Nephron progenitor cell (in vitro differentiated cells): ENCODE measurements at regions not wholly inside any gene's neighbourhood (a gene's known extent, or its start where the extent isn't known, plus 50 kb on each side); places are given as distances from the start of the nearest gene placed in this dataset.
"Not testable (repeated sequence)": the region's sequence is repeated elsewhere in the genome, so short reads cannot be mapped to it uniquely, and the experiment has no call there.

Source experiments
- DNase-seq: peaks from one replicate; pipeline ENCODE4 v3.0.0; 2021
- H3K27ac Mint-ChIP-seq: 2 replicates; pipeline ENCODE4 v1.8.0; 2021; ENCODE audit warnings: mild to moderate bottlenecking, moderate library complexity, mixed read lengths
- H3K27me3 Mint-ChIP-seq: 2 replicates; pipeline ENCODE4 v1.8.0; 2021; ENCODE audit warnings: mild to moderate bottlenecking, low read depth, mixed read lengths; ENCODE audit not compliant: poor library complexity
- H3K36me3 Mint-ChIP-seq: 2 replicates; pipeline ENCODE4 v1.8.0; 2021; ENCODE audit warnings: low read depth, mixed read lengths
- H3K4me1 Mint-ChIP-seq: 2 replicates; pipeline ENCODE4 v1.8.0; 2021; ENCODE audit warnings: mixed read lengths
- H3K4me3 Mint-ChIP-seq: 2 replicates; pipeline ENCODE4 v1.8.0; 2021; ENCODE audit warnings: mild to moderate bottlenecking, moderate library complexity, mixed read lengths
- H3K9me3 Mint-ChIP-seq: 2 replicates; pipeline ENCODE4 v1.8.0; 2021; ENCODE audit warnings: mild to moderate bottlenecking, moderate library complexity, mixed read lengths
- TF ChIP-seq, protein P1 (sequence below): fragments of 200-600 bp; sonication (generic); IDR thresholded peaks from 2 replicates; pipeline ENCODE4 v1.5.0; 2021; ENCODE audit warnings: antibody characterized with exemption

DNA sequence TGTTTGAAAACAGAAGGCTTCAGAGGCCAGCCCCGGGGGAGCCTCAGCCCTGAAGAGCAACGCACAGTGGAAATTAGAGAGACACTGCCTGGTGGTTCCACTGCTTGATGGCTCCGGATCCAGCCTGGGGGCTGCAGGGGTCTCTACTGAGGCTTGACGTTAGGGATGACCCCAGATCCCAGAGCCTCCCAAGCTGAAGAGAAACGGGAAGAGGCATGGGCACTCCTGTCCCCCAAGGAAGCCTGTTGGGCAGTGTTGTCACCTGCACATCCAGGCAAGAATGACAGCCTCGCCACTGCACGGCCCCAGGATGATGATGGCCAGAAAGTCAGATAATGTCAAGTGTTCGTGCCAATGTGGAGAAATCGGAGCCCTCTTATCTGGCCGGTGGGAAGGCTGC lies 56.8 kb upstream of the FGF3 start:
- peaks cover 5% of the 10 kb centered on the region for H3K27me3 Mint-ChIP-seq
- no peak overlapping the region for H3K27ac Mint-ChIP-seq
- TF ChIP-seq, protein P1, sequence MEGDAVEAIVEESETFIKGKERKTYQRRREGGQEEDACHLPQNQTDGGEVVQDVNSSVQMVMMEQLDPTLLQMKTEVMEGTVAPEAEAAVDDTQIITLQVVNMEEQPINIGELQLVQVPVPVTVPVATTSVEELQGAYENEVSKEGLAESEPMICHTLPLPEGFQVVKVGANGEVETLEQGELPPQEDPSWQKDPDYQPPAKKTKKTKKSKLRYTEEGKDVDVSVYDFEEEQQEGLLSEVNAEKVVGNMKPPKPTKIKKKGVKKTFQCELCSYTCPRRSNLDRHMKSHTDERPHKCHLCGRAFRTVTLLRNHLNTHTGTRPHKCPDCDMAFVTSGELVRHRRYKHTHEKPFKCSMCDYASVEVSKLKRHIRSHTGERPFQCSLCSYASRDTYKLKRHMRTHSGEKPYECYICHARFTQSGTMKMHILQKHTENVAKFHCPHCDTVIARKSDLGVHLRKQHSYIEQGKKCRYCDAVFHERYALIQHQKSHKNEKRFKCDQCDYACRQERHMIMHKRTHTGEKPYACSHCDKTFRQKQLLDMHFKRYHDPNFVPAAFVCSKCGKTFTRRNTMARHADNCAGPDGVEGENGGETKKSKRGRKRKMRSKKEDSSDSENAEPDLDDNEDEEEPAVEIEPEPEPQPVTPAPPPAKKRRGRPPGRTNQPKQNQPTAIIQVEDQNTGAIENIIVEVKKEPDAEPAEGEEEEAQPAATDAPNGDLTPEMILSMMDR = no peak
- H3K4me3 Mint-ChIP-seq = no peak overlapping the region
- DNase-seq = no peak
- peaks cover 38% of the 10 kb centered on the region for H3K4me1 Mint-ChIP-seq
- H3K36me3 Mint-ChIP-seq = no peaks in the 10 kb centered on the region
- H3K9me3 Mint-ChIP-seq = peaks cover 6% of the 10 kb centered on the region

- no peak overlapping the region for H3K27ac Mint-ChIP-seq
- peaks cover 35% of the 10 kb centered on the region for H3K4me1 Mint-ChIP-seq
- DNase-seq = no peak
- no peaks in the 10 kb centered on the region for H3K36me3 Mint-ChIP-seq
- H3K4me3 Mint-ChIP-seq = no peak overlapping the region
- peaks cover 6% of the 10 kb centered on the region for H3K9me3 Mint-ChIP-seq
- H3K27me3 Mint-ChIP-seq = no peaks in the 10 kb centered on the region
- TF ChIP-seq, protein P1 = no peak
Measured at GRCh38 chr11:69877235-69877634, 58.0 kb upstream of the FGF3 start.

- not testable (repeated sequence) for H3K27ac Mint-ChIP-seq, H3K9me3 Mint-ChIP-seq, H3K4me3 Mint-ChIP-seq, H3K36me3 Mint-ChIP-seq, DNase-seq, H3K27me3 Mint-ChIP-seq
- H3K4me1 Mint-ChIP-seq = peaks cover 35% of the 10 kb centered on the region
Measured at GRCh38 chr11:69877704-69878103, 58.5 kb upstream of the FGF3 start.

DNA sequence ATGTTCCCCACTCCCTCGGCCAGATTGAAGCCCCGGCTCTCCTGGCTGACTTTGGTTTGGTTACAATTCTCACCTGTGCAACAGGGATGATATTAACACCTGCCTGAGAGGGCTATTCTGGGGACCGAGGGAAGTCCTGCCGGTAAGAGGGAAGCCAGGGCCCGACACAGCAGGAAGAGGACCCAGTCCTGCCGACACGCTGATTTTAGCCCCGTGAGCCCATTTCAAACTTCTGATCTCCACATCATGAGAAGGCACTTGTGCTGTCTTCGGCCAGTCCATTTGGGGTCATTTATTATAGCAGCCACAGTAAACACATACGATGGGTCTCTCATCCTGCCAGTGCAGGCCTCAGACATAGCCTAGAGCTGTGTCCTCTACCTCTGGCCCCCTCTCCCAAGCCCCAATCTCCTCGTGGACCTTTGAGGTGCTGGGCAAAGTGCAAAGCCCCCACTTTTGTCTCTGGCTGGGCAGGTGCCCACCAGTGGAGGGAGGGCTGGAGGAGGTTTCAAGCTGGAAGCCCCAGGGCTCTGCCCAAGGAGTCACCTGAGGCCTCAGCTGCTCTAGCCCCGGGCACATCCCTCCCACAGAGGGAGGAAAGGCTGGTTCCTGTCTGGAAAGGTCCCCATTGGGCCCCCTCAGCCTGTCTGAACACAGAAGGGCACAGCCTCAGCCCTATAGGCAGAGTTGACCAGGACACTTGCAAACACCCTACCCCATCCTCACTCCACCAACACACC lies 59.1 kb upstream of the FGF3 start:
- Mint-ChIP-seq H3K4me1 (peaks cover 35% of the 10 kb centered on the region), H3K36me3 (no peaks in the 10 kb centered on the region), H3K4me3 (no peak overlapping the region), H3K27me3 (peaks cover 3% of the 10 kb centered on the region), H3K27ac (no peak overlapping the region), H3K9me3 (peaks cover 6% of the 10 kb centered on the region)
- no peak for DNase-seq
- TF ChIP-seq, protein P1 = no peak

DNA sequence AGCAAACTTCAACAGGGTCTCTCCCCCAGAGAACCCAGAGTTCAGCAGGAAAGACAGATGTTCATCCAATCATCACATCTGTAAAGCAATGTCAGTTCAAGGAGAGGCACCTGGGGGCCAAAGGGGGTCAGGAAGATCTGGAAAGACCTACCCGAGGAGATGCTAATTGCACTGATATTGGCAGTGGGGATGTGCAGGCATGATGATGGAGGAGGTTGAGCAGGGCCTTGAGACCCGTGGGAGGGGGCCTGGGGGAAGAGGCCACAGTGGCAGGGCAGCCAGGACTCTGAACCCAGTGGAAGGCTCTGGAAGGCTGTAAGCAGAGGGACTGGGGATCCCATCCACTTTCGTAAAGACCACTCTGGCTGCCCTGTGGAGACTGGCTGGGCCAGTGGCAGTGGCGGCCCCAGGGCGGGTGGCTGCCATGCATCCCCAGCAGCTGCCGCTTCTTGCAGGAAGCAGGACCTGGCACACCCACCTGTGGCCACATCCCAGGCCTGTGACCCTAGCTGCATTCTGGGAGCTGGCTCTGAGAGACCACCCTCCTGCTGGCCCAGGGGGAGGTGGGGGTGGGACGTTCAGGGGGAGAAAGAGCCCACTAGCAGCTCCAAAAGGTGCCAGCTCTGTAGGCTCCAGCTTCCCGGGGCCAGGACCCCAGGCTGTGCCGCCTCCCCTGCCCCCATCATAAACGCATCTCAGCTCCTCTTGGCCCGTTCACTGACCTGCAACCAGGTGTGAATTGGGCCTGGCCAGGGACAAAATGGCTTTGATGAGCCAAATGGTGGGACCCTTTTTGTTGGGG lies 59.9 kb upstream of the FGF3 start:
- Mint-ChIP-seq H3K36me3 (no peaks in the 10 kb centered on the region), H3K4me1 (peaks cover 36% of the 10 kb centered on the region), H3K27ac (no peak overlapping the region), H3K27me3 (peaks cover 3% of the 10 kb centered on the region), H3K4me3 (no peak overlapping the region), H3K9me3 (peaks cover 6% of the 10 kb centered on the region)
- TF ChIP-seq, protein P1 = no peak
- no peak for DNase-seq

DNA sequence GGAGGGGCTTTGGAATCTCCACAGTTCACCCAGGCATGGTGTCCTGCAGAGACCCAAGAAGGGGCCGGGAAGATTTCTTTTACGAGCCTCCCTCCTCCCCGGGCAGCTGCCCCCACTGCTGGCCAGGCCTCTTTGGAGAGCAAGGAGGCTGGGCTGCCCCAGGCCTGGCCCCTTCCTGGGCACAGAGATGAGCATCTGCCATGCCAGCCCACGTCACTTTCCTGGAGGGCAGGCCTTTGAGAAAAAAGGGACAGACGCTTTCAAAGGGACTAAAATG lies 60.5 kb upstream of the FGF3 start:
- DNase-seq = no peak
- Mint-ChIP-seq H3K4me1 (peaks cover 35% of the 10 kb centered on the region), H3K27me3 (peaks cover 3% of the 10 kb centered on the region), H3K27ac (no peak overlapping the region), H3K36me3 (no peaks in the 10 kb centered on the region), H3K9me3 (peaks cover 6% of the 10 kb centered on the region), H3K4me3 (no peak overlapping the region)
- TF ChIP-seq, protein P1 = no peak
